PC-9 (cell line): ENCODE measurements at regions not wholly inside any gene's neighbourhood (a gene's known extent, or its start where the extent isn't known, plus 50 kb on each side); places are given as distances from the start of the nearest gene placed in this dataset.

ENCODE experiments used
- EZH2 ChIP-seq: fragments of 200-600 bp; sonication (generic); IDR thresholded peaks from 2 replicates; pipeline ENCODE4 v1.8.0; 2017; ENCODE audit warnings: antibody characterized with exemption, low read depth
- TF ChIP-seq, protein P1 (sequence below): fragments of 200-600 bp; sonication (generic); conservative IDR thresholded peaks from 2 replicates; pipeline ENCODE4 v1.6.1; 2017; ENCODE audit warnings: mixed run types, antibody characterized with exemption, mild to moderate bottlenecking, moderate library complexity

- TF ChIP-seq, protein P1, sequence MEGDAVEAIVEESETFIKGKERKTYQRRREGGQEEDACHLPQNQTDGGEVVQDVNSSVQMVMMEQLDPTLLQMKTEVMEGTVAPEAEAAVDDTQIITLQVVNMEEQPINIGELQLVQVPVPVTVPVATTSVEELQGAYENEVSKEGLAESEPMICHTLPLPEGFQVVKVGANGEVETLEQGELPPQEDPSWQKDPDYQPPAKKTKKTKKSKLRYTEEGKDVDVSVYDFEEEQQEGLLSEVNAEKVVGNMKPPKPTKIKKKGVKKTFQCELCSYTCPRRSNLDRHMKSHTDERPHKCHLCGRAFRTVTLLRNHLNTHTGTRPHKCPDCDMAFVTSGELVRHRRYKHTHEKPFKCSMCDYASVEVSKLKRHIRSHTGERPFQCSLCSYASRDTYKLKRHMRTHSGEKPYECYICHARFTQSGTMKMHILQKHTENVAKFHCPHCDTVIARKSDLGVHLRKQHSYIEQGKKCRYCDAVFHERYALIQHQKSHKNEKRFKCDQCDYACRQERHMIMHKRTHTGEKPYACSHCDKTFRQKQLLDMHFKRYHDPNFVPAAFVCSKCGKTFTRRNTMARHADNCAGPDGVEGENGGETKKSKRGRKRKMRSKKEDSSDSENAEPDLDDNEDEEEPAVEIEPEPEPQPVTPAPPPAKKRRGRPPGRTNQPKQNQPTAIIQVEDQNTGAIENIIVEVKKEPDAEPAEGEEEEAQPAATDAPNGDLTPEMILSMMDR: no peak
- TF ChIP-seq EZH2: no peak
Measured at GRCh38 chr7:41272664-41273063, 430.2 kb downstream of the INHBA start.
